ENCODE measurements at regions not wholly inside any gene's neighbourhood (a gene's known extent, or its start where the extent isn't known, plus 50 kb on each side); places are given as distances from the start of the nearest gene placed in this dataset.

GRCh38 chr20:18971121-18971520 lies 157.5 kb downstream of the SCP2D1 start:
- DNase-seq (ENCODE audit: low spot score), result no peak

GRCh38 chr20:18971574-18971973 lies 158.0 kb downstream of the SCP2D1 start:
- no peak for DNase-seq (ENCODE audit: low spot score)

DNA sequence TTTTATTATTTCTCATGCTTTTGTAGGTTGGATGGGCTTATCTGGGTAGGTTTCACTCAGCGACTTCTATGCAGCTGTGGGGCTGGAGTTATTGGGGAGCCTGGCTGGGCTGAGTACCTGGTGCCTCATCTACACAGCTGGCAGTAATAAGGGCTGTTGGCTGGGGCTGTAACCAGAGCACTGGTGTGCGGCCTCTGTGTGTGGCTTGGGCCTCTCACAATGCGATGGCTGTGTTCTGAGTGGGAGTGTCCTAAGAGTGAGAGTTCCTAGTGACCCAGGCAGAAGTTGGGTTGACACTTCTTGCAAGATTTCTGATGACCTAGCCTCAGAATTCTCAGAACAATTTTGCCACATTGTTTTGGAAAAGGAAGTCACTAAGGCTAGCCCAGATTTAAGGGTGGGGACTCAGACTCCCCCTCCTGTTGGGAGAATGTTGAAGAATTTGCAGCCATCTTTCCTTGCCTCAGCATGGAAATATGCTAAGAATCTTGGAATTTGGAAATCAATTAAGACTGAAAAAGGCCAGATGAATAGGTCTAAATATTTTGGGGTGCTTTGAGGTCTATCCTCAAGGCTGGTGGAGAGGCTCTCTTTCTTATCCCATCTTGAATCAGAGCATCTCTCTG lies 158.8 kb downstream of the SCP2D1 start:
- no peak for DNase-seq (ENCODE audit: low spot score)

DNA sequence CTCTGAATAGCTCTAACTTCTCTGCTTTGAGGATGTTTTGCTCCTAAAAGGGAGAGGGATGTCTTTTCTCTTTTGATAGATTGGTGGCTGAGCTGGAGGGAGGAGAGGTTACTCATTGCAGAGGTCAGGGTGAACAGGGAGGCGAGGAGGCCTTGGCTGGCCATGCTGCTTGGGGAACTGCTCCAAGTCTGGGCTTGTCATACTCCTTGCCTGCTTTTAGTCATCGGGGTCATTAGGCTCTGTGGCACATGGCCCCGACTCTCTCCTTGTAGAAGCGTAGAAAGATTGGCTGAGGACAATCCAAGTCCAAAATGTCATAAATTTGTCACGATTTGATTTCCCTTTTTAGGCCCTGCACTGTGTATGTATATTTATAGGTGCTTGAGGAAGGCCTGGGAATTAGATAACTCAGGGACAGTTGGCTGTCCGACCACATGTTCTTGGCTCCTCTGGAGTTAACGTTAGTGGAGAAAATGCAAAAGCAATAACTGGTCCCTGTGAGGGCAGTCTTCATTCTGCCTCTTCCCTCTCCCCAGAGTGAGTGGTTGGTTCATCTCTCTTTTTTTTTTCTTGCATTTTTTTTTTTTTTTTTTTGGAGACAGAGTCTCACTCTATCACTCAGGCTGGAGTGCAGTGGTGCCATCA lies 160.1 kb downstream of the SCP2D1 start:
- DNase-seq (ENCODE audit: low spot score), result no peak

- DNase-seq (ENCODE audit: low spot score), result no peak
These were observed 161.1 kb downstream of the SCP2D1 start for GRCh38 chr20:18974660-18975059.

- no peak for DNase-seq (ENCODE audit: low spot score)
These were observed 163.9 kb downstream of the SCP2D1 start for GRCh38 chr20:18977441-18977840.

DNA sequence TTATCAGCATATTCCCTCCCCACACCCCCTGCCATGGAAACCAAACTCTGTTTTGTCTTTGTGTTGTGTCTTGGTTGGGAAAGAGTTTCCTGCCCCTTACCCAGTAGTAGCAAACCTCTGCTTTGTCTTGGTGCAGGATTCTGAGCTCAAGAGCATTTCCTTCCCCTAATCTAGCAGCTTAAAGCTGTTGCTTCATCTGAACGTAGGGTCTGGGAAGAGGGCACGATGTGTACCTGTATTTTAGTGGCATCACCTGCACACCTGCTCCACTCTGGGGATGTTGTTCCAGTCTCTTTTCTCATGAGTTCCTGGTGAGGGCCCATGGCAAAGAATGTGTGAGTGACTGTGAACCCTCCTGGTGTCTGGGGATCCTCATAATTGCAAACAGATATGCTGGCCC lies 164.7 kb downstream of the SCP2D1 start:
- no peak for DNase-seq (ENCODE audit: low spot score)

DNA sequence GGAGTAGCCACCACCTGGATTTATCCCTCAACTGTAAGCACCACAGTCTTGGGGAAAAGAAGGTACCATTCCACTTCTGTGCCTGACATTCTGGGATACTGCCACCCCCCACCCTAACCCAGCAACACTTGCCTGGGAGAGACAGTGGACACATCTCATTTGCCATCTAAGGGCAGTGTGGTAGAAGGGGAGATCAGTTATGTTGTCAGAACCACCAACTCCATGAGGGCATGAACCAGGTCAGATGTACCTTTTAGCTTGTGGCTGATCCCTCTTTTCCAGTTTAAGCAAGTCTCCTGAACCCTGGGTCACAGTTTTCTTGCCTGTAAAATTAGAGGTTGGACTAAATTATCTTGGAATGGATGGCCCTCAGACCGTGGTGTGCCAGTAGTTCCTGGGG lies 165.5 kb downstream of the SCP2D1 start:
- no peak for DNase-seq (ENCODE audit: low spot score)

DNA sequence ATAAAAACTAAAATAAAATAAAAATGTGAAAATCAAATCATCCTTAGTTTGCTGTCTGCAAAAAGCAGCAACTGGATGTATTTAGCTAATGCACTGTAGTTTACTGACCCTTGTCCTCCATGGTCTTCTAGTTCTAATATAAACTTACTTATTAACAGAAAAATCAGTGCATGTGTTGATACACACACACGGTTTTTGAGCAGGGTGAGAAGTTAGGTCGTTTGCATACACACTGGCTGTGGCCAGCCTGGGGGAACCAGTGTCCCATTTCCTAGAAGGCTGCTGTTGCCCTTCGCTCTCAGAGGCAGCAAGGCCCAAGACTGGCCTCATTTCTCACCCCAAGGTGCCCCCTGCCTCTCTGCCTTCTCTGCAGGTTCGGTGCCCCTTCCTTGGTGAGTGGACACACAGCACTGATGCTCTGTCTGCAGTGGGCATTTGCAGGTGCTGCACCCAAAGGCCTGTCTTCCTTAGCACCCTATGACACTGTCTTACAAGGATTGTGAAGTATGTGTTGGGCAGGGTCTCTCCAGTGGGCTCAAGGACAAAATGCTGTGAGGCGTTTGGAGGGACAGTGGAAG lies 168.5 kb downstream of the SCP2D1 start:
- DNase-seq (ENCODE audit: low spot score), result no peak

GRCh38 chr20:18983796-18984195 lies 170.2 kb downstream of the SCP2D1 start:
- no peak for DNase-seq (ENCODE audit: low spot score)

DNA sequence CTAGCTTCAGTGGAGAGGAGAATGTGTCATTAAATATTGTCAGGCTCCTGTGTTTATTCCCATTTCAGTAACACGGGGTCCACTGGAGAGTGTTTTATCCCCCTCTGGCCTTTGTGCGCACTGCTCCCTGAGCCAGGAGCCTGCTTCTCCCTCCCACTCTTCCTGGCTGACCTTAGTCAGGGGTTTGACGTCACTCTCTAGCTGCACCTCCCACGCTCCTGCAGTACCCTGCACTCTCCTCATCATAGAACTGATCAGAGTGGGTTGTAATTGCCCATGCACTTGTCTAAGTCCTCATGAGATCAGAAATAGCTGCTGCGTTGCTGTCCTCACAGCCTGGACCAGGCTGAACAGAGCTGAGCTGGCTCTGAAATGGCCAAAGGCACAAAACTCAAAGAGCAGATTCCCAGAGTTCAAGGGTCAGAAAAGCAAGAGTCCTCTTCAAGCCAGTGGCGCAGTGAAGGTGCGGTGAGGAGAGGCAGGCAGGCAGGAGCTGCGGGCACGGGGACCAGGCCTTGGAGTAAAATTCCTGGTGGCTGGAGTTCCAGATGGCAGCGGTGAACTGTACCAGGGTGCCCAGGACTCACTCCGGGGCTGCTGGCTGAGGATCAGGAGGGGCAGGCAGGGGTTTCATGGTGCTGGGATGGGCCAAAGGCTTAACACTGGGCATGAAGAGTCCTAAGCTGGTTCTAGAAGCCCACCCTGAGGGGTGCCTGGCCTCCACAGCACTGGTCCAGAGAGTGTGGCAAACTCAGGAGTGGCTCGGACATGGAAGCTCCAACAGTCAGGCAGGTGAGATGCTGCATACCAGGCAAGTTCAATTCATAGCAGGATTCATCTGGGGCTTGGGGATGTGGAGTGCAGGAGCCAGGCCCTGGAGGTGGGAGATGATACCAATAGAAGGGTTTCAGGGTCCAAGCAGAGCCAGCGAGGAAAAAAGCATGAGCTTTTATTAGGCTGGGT lies 170.9 kb downstream of the SCP2D1 start:
- peak; percentile 41 for DNase-seq (ENCODE audit: low spot score)

- DNase-seq (ENCODE audit: low spot score), result no peak
These were observed 172.0 kb downstream of the SCP2D1 start for GRCh38 chr20:18985551-18985950.

DNA sequence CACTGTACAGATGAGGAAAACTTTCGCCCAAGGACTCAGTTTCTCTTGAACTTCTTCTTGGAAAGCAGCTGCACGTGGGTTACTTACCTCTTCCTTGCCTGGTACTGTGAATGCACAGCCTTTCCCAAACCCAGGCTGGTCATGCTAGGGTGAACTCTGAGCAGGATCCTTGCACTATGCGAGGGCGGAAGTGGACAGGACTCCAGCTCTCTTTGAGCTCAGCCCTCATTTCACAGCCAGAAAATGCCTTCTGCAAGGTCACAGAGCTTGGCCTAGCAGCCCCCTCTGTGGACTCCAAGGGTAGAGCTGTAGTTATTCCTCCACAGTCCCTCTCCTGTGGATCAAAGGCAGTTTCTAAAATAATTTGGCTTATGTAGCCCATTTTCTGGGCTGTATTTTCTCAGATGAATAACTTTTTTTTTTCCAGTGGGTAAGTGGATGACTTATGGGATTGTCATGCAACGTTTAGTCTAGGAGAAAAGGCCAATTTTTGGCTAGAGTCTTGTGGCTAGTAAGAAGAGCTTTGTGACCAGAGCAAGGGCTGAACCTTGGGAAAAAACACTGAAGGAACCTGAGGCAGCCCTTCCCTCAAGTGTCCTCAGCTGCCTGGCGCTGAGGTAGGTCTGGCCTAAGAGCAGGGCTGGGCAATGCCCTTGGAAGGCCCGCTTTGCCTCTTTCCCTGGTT lies 172.7 kb downstream of the SCP2D1 start:
- DNase-seq (ENCODE audit: low spot score), result no peak

DNA sequence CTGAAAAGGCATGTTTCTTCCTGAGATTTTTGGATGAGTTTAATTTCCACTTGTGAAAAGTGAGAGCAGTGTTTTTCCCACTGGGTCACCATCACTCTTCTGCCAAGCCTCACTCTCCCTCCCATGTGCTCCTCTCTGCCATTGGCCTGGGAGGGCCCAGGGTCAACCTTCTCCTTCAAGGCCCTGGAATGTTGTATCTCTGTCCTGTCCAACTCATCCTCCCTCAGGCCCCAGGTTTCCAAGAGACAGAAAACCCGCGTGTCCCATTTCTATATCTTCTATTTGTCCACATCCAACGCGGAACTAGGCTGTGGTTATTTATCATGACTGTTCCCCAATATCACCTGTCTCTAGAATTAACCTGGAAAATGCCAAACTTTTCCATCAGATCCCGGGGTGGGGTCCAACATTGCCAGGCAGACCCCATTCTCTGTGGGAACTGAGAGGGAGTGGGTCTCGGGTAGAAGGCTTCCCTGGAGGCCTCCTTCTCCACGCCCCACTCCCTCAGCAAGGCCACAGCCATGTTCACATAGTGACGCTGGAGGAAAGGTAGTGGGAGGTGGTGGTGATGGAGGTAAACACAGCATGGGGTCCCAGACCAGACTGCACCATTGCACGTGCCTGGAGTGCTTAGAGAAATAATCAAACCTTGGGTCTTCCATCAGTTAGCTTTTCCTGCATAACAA lies 173.5 kb downstream of the SCP2D1 start:
- no peak for DNase-seq (ENCODE audit: low spot score)

DNA sequence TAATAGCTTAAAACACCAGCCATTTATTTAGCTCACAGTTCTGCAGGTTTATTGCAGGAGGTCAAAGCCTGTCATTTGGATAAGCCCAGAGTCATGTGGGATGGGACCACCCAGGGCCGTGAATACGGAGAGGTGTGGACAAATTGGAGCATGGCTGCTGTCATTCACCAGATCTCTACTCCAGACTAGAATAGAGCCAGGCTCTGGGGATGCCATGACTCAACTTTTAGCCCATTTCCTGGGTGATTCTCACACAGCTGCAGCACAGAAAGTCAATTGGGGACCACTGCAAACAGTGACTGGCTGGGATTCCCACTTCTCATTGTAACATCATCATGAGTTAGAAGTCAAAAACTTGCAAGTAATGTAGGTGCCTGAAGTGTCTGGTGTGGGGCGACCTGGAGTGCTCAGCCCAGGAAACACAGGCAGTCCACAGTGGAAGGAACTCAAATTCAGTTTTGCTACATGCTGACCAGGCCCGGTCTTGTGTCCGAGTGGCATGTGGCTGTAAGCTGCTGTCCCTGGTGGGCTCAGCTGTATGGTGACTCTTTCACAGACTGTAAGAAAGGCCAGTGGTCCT lies 174.3 kb downstream of the SCP2D1 start:
- no peak for DNase-seq (ENCODE audit: low spot score)

DNA sequence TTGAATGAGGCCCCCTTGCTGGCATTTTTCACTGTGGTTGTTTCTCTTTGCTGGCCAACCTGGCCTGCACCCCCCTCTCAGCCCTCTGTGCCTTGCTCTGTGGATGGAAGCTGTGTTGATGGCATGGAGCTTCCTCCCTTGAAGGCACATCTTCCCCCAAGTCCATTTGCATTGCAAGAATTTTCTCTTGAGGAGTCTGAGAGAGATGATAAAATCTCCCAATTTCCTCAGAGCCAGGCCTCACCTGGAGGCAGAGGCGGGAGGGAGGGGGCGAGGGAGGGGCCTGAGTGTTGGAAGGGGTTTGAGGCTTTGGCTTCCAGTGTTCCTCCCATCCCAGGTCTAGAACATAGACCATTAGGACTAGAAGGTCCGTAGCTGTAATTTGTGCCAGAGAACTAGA lies 175.1 kb downstream of the SCP2D1 start:
- DNase-seq (ENCODE audit: low spot score), result no peak

- DNase-seq (ENCODE audit: low spot score), result peak; percentile 23
These were observed 176.3 kb downstream of the SCP2D1 start for GRCh38 chr20:18989736-18990474.

GRCh38 chr20:18991012-18991411 lies 177.4 kb downstream of the SCP2D1 start:
- DNase-seq (ENCODE audit: low spot score), result no peak

DNA sequence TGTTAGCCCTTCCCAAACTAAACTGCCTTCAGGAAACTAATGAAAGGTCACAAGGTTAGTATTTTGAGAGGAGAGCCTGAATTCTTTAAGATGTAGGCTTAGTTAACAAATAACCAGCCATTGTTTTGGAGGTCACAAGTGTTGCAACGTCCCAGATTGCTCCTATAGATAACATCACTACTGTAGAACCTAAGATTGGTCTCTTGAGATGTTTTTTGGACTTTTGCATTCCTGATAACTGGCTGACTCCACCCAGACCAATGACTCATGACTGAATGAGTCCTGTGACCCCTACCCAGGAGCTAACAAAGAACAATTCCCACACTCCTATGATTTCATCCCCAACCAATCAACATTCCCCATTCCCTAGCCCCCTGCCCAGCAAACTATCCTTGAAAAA lies 178.8 kb downstream of the SCP2D1 start:
- no peak for DNase-seq (ENCODE audit: low spot score)

GRCh38 chr20:18995455-18995854 lies 181.9 kb downstream of the SCP2D1 start:
- peak; percentile 33 for DNase-seq (ENCODE audit: low spot score)
